ENCODE measurements at regions not wholly inside any gene's neighbourhood (a gene's known extent, or its start where the extent isn't known, plus 50 kb on each side); places are given as distances from the start of the nearest gene placed in this dataset.

DNA sequence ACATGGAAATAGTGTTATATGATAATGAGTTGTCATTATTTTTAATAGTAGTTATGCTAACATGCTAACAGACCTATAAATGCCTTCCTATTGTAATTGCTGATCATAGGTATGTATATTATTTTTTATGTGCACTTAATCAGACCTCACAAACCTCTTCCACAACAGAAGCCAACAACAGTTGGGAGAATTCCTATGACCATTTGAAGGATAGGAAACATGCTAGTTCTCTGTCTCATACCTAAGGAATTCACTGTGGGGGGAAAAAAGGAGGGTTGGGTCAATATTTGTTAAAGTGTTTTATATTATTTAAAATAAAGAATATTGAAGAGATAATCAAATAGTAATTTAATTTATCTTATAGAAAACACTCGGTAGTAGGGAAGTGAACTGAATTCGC is 990.9 kb downstream of the EPHA7 start:
- BruUV-seq (replicated peaks): no TSS peak
- TF ChIP-seq, protein P1, sequence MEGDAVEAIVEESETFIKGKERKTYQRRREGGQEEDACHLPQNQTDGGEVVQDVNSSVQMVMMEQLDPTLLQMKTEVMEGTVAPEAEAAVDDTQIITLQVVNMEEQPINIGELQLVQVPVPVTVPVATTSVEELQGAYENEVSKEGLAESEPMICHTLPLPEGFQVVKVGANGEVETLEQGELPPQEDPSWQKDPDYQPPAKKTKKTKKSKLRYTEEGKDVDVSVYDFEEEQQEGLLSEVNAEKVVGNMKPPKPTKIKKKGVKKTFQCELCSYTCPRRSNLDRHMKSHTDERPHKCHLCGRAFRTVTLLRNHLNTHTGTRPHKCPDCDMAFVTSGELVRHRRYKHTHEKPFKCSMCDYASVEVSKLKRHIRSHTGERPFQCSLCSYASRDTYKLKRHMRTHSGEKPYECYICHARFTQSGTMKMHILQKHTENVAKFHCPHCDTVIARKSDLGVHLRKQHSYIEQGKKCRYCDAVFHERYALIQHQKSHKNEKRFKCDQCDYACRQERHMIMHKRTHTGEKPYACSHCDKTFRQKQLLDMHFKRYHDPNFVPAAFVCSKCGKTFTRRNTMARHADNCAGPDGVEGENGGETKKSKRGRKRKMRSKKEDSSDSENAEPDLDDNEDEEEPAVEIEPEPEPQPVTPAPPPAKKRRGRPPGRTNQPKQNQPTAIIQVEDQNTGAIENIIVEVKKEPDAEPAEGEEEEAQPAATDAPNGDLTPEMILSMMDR (IDR thresholded peaks at IDR 0.05; ENCODE audit: insufficient read depth in 1 of 2, low read depth in 1 of 2, low read length in 1 of 2, severe bottlenecking in 1 of 2, unreplicated experiment in 1 of 2): no peak

DNA sequence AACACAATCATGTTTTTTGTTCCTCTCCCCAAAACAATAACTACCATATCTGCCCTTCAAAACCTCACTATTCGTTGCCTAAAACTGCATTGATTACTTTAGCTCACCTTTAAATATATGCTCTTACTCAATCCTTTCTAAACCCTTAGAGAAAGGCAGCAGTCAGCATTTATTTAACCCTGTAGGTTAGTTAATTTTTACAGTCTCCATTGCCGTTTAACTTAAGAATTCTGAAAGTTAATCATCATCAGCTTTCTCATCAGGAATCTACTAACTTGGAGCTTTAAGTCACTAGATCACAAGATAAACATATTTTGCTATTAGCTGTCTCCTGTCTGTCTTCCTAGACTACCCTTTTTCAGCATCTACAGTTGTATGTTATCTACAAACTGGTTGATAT is 991.9 kb downstream of the EPHA7 start:
- intact Hi-C loops (cut with micrococcal nuclease; ENCODE audit: unreplicated experiment): no loop called here
- Mint-ChIP-seq H3K36me3 (ENCODE audit: insufficient read depth, unreplicated experiment) (no peaks in the 10 kb centered on the region), H3K9me3 (ENCODE audit: unreplicated experiment) (no peaks in the 10 kb centered on the region), H3K4me3 (ENCODE audit: unreplicated experiment) (no peak overlapping the region), H3K4me1 (ENCODE audit: low read depth, unreplicated experiment) (no peaks in the 10 kb centered on the region), H3K27ac (ENCODE audit: unreplicated experiment) (no peak overlapping the region), H3K27me3 (ENCODE audit: insufficient read depth, unreplicated experiment) (peaks cover 10% of the 10 kb centered on the region)
- CTCF ChIA-PET: no interaction called here
- no TSS peak for BruUV-seq (replicated peaks)
- no peaks in the 10 kb centered on the region for H3K27me3 ChIP-seq (replicated peaks; ENCODE audit: control insufficient read depth, insufficient read depth, low read length)
- TF ChIP-seq, protein P1 (IDR thresholded peaks at IDR 0.05; ENCODE audit: insufficient read depth in 1 of 2, low read depth in 1 of 2, low read length in 1 of 2, severe bottlenecking in 1 of 2, unreplicated experiment in 1 of 2): no peak
- H3K4me3 ChIP-seq (ENCODE audit: low read depth, low read length): no peak overlapping the region
- DNase-seq: no peak
- POLR2A ChIA-PET: no interaction called here
- no peaks in the 10 kb centered on the region for H3K9me3 ChIP-seq
- H3K4me1 ChIP-seq: no peaks in the 10 kb centered on the region
- H3K36me3 ChIP-seq (ENCODE audit: control insufficient read depth, insufficient read depth, low read length): no peaks in the 10 kb centered on the region

More for the DNA sequence above, 990.9 kb downstream of the EPHA7 start:
- intact Hi-C loops (cut with micrococcal nuclease; ENCODE audit: unreplicated experiment): no loop called here
- no peaks in the 10 kb centered on the region for H3K36me3 ChIP-seq (ENCODE audit: control insufficient read depth, insufficient read depth, low read length)
- no peak overlapping the region for H3K27ac Mint-ChIP-seq (ENCODE audit: unreplicated experiment)
- no peaks in the 10 kb centered on the region for H3K4me1 ChIP-seq
- no peak for DNase-seq
- H3K9me3 ChIP-seq: no peaks in the 10 kb centered on the region
- no peaks in the 10 kb centered on the region for H3K9me3 Mint-ChIP-seq (ENCODE audit: unreplicated experiment)
- ChIA-PET CTCF (no interaction called here), POLR2A (no interaction called here)
- peaks cover 6% of the 10 kb centered on the region for H3K27me3 Mint-ChIP-seq (ENCODE audit: insufficient read depth, unreplicated experiment)
- H3K4me3 ChIP-seq (ENCODE audit: low read depth, low read length): no peak overlapping the region
- H3K4me3 Mint-ChIP-seq (ENCODE audit: unreplicated experiment): no peak overlapping the region
- H3K4me1 Mint-ChIP-seq (ENCODE audit: low read depth, unreplicated experiment): no peaks in the 10 kb centered on the region
- no peaks in the 10 kb centered on the region for H3K36me3 Mint-ChIP-seq (ENCODE audit: insufficient read depth, unreplicated experiment)
- no peaks in the 10 kb centered on the region for H3K27me3 ChIP-seq (replicated peaks; ENCODE audit: control insufficient read depth, insufficient read depth, low read length)

DNA sequence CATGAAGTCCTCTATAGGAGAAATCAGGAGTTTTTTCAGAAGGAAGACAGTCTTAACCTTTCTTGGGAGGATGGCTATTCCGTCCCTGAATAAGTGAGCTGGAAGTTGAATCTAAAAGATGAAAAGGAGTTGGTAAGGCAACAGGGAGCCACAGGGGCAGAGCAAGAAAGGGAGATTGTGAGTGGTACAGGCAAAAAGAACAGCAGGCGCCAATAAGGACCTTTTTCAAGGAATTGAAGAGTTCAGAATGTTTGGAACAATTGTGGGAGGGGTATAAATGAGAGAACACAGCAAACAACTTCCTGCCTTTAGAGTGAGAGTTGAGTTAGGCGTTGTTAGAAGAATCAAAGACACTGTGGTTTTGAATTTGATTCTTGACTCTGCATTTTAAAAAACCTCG is 1003.7 kb downstream of the EPHA7 start:
- Mint-ChIP-seq H3K27me3 (ENCODE audit: insufficient read depth, unreplicated experiment) (no peaks in the 10 kb centered on the region), H3K9me3 (ENCODE audit: unreplicated experiment) (no peaks in the 10 kb centered on the region), H3K36me3 (ENCODE audit: insufficient read depth, unreplicated experiment) (no peaks in the 10 kb centered on the region), H3K4me3 (ENCODE audit: unreplicated experiment) (no peak overlapping the region), H3K27ac (ENCODE audit: unreplicated experiment) (no peak overlapping the region), H3K4me1 (ENCODE audit: low read depth, unreplicated experiment) (no peaks in the 10 kb centered on the region)
- Histone ChIP-seq H3K27me3 (replicated peaks; ENCODE audit: control insufficient read depth, insufficient read depth, low read length) (no peaks in the 10 kb centered on the region), H3K36me3 (ENCODE audit: control insufficient read depth, insufficient read depth, low read length) (no peaks in the 10 kb centered on the region), H3K4me3 (ENCODE audit: low read depth, low read length) (no peak overlapping the region), H3K9me3 (no peaks in the 10 kb centered on the region), H3K4me1 (no peaks in the 10 kb centered on the region)
- BruUV-seq (replicated peaks): no TSS peak
- DNase-seq: no peak
- POLR2A ChIA-PET: no interaction called here
- intact Hi-C loops (cut with micrococcal nuclease; ENCODE audit: unreplicated experiment): no loop called here
- TF ChIP-seq, protein P1 (IDR thresholded peaks at IDR 0.05; ENCODE audit: insufficient read depth in 1 of 2, low read depth in 1 of 2, low read length in 1 of 2, severe bottlenecking in 1 of 2, unreplicated experiment in 1 of 2): no peak
- CTCF ChIA-PET: no interaction called here

All from Caco-2 (cell line).